K562 (cell line): ENCODE measurements at regions not wholly inside any gene's neighbourhood (a gene's known extent, or its start where the extent isn't known, plus 50 kb on each side); places are given as distances from the start of the nearest gene placed in this dataset.

Source experiments
- ATAC-seq: fragments of 200-7000 bp; cut with Tn5 transposase; 3 replicates; pipeline ENCODE4 v1.9.1; 2020; ENCODE audit warnings: moderate library complexity
- BruUV-seq: library from RNA; stranded (reverse); fragments of 400-500 nt; replicated peaks from 2 replicates; lab custom pipeline; 2021; lab: Mats Ljungman, UMichigan
- CTCF ChIA-PET: fragments of 300-600 bp; formaldehyde crosslinking; extraction: SDS; loops from one replicate; lab custom pipeline; 2021; ENCODE audit warnings: low intra/inter-chr PET ratio; lab: Yijun Ruan, JAX
- POLR2A ChIA-PET: fragments of 300-600, 350-650 bp; sonication (Branson Sonifier 250); formaldehyde crosslinking; extraction: SDS; loops from one replicate; lab custom pipeline; 2021; ENCODE audit warnings: antibody characterized with exemption, inconsistent platforms; lab: Yijun Ruan, JAX
- DNase-seq, 4 experiments: peaks; one replicate each; pipeline versions ENCODE4 v3.0.0 to v3.0.0-alpha.2; 2011 to 2018; ENCODE audit warnings: low spot score in 3 of 4, mixed read lengths in 3 of 4; ENCODE audit errors: extremely low read depth in 1 of 4
- FAIRE-seq: peaks from 2 replicates; lab custom pipeline; 2011; peaks lifted over from hg19 to GRCh38; lab: Jason Lieb, UNC
- H2AFZ ChIP-seq: 2 replicates; pipeline ENCODE4 v1.6.0; 2011; ENCODE audit warnings: low read depth, low read length, control low read depth, inconsistent platforms
- H3K27ac ChIP-seq: fragments of 200-600 bp; 3 replicates; pipeline ENCODE4 v1.8.0; 2011; ENCODE audit warnings: low read depth, mild to moderate bottlenecking, control low read depth, inconsistent platforms, low read length, moderate library complexity, mixed read lengths; ENCODE audit errors: extremely low read depth
- H3K27me3 ChIP-seq, 2 experiments: fragments of 300-600 bp in 1 of 2; 2 replicates in 1 of 2; 3 replicates in 1 of 2; pipeline versions ENCODE4 v1.6.0 to v1.8.0; 2011; ENCODE audit warnings: inconsistent platforms in 2 of 2, low read length in 2 of 2, mild to moderate bottlenecking in 1 of 2, mixed read lengths in 1 of 2, moderate library complexity in 1 of 2; ENCODE audit not compliant: control insufficient read depth in 2 of 2, insufficient read depth in 2 of 2
- H3K36me3 ChIP-seq: fragments of 300-600 bp; 3 replicates; pipeline ENCODE4 v1.8.0; 2011; ENCODE audit warnings: mild to moderate bottlenecking, low read length, inconsistent platforms; ENCODE audit not compliant: control insufficient read depth, insufficient read depth
- H3K4me1 ChIP-seq, 2 experiments: fragments of 200-600 bp in 1 of 2; replicated peaks in 1 of 2; 2 replicates in 1 of 2; 3 replicates in 1 of 2; pipeline versions ENCODE4 v1.5.1 to v1.8.0; 2011; ENCODE audit warnings: inconsistent platforms in 2 of 2, low read length in 2 of 2, mild to moderate bottlenecking in 1 of 2, mixed read lengths in 1 of 2, moderate library complexity in 1 of 2; ENCODE audit not compliant: control insufficient read depth in 2 of 2, insufficient read depth in 2 of 2
- H3K4me2 ChIP-seq: 2 replicates; pipeline ENCODE4 v1.6.1; 2011; ENCODE audit warnings: low read length, control low read depth, inconsistent platforms, mixed read lengths; ENCODE audit not compliant: insufficient read depth
- H3K4me3 ChIP-seq: fragments of 200-600 bp; sonication (generic), shearing (Covaris generic); 2 replicates; pipeline ENCODE4 v1.5.1; 2016; ENCODE audit warnings: control low read depth, inconsistent platforms
- H3K79me2 ChIP-seq: fragments of 200-600 bp; 3 replicates; pipeline ENCODE4 v1.8.0; 2011; ENCODE audit warnings: low read length, inconsistent platforms; ENCODE audit not compliant: control insufficient read depth, insufficient read depth
- H3K9ac ChIP-seq, 2 experiments: 2 replicates each; pipeline versions ENCODE4 v1.6.0 to v1.6.1; 2011; ENCODE audit warnings: low read depth in 2 of 2, low read length in 2 of 2, control low read depth in 1 of 2, inconsistent platforms in 1 of 2, mild to moderate bottlenecking in 1 of 2, mixed read lengths in 1 of 2; ENCODE audit not compliant: insufficient read depth in 1 of 2
- H3K9me1 ChIP-seq: one replicate; pipeline ENCODE4 v1.6.0; 2011; ENCODE audit warnings: inconsistent platforms, mild to moderate bottlenecking, low read length, moderate library complexity; ENCODE audit not compliant: control insufficient read depth, insufficient read depth
- H3K9me3 ChIP-seq: replicated peaks from 2 replicates; pipeline ENCODE4 v1.5.1; 2011; ENCODE audit warnings: low read depth, low read length, inconsistent platforms; ENCODE audit not compliant: control insufficient read depth, insufficient read depth
- H4K20me1 ChIP-seq: replicated peaks from 2 replicates; pipeline ENCODE4 v1.6.1; 2011; ENCODE audit warnings: low read length, inconsistent platforms, mixed read lengths; ENCODE audit not compliant: control insufficient read depth, insufficient read depth
- CEBPG ChIP-seq, 3 experiments: fragments of 200-800 bp in 1 of 3; sonication (Bioruptor generic) in 1 of 3; sonication (generic) in 1 of 3; formaldehyde crosslinking in 1 of 3; IDR thresholded peaks in 2 of 3; conservative IDR thresholded peaks in 1 of 3; 2 replicates each; pipeline versions ENCODE4 v1.6.1 to v1.8.0; 2016 to 2022; ENCODE audit warnings: missing compliant biosample characterization in 2 of 3, missing genetic modification characterization in 2 of 3, mild to moderate bottlenecking in 1 of 3, missing genetic modification reagents in 1 of 3
- DNMT1 ChIP-seq: fragments of 450-650 bp; IDR thresholded peaks from 2 replicates; pipeline ENCODE4 v1.6.1; 2016; ENCODE audit warnings: antibody characterized with exemption, mild to moderate bottlenecking
- E4F1 ChIP-seq: fragments of 250-450 bp; sonication (Bioruptor Pico); IDR thresholded peaks from 2 replicates; pipeline ENCODE4 v1.5.0; 2021; ENCODE audit warnings: mild to moderate bottlenecking, borderline replicate concordance
- RAD51 ChIP-seq: fragments of 450-650 bp; IDR thresholded peaks from 2 replicates; pipeline ENCODE4 v1.7.1; 2016; ENCODE audit warnings: low read depth, mild to moderate bottlenecking, borderline replicate concordance
- TEAD4 ChIP-seq, 2 experiments: sonication (generic) in 1 of 2; formaldehyde crosslinking in 1 of 2; IDR thresholded peaks; 2 replicates each; pipeline versions ENCODE4 v1.6.1 to v1.8.0; 2012 to 2022; ENCODE audit warnings: borderline replicate concordance in 1 of 2, inconsistent platforms in 1 of 2, low read length in 1 of 2, mild to moderate bottlenecking in 1 of 2, missing genetic modification reagents in 1 of 2
- ZFP1 ChIP-seq: fragments of 450-650 bp; formaldehyde crosslinking; IDR thresholded peaks from 2 replicates; pipeline ENCODE4 v1.4.0; 2020; ENCODE audit warnings: mild to moderate bottlenecking, mixed read lengths
- ZNF785 ChIP-seq: fragments of 250-450 bp; sonication (Bioruptor Pico); IDR thresholded peaks from 2 replicates; pipeline ENCODE4 v1.4.0; 2020; ENCODE audit warnings: mild to moderate bottlenecking
- WGBS: fragments of 100-300 bp; shearing (Covaris generic); methylation state at CpG from one replicate; pipeline ENCODE4 v1.1.6; 2016; ENCODE audit warnings: low coverage, mixed read lengths; ENCODE audit not compliant: insufficient coverage; ENCODE audit errors: missing lambda C conversion rate; 5-methylcytosine and 5-hydroxymethylcytosine counted together
- in situ Hi-C: fragments of 300-500 bp; cut with MboI; formaldehyde crosslinking; loops from 4 replicates; pipeline ENCODE4 v1.15.0; 2018; ENCODE audit warnings: inconsistent platforms, mixed read lengths
- intact Hi-C: fragments of 100-400 bp; cut with micrococcal nuclease; formaldehyde crosslinking; loops from 2 replicates; pipeline ENCODE4 v1.14.2; 2022

DNA sequence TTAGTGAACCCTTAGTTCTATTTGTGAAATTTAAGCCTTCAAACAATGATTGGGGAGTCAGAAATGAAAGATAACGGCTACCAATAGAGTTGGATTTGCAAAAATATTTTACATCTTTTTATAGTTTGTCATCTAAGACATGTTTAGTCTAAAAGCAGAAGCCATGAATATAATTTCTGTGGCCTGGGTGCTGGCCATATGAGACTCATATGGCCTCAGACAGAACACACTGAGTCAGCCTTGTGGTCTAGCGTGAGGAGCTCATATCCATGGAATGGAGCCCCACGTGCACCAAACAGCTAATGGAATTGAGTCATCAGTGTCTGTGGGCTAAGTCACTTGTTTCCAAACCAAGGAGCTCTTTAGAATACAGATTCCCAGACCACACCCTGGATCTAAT, 240.7 kb upstream of the NREP start (continued):
- TF ChIP-seq ZFP1: no peak
- no peak for TF ChIP-seq E4F1 (CRISPR knock-in tag)
- TF ChIP-seq ZNF785: no peak
- no peak for TF ChIP-seq TEAD4 (IDR thresholded peaks at IDR 0.05; ENCODE audit: low read length)
- TF ChIP-seq TEAD4 (CRISPR knock-in tag; IDR thresholded peaks at IDR 0.05; ENCODE audit: borderline replicate concordance): no peak
- TF ChIP-seq RAD51: no peak

- H3K36me3 ChIP-seq: no peaks in the 10 kb centered on the region
- WGBS: 2% methylated on average over 5 of the region's 5 CpGs
- no TSS peak for BruUV-seq
- peaks cover 5% of the 10 kb centered on the region; the same call in 1 of the 2 replicates for H3K9me3 ChIP-seq
- ChIA-PET CTCF (no interaction called here), POLR2A (no interaction called here)
- intact Hi-C loops: no loop called here
- no peak overlapping the region for H3K27ac ChIP-seq
- FAIRE-seq (no peak), DNase-seq (no peak), ATAC-seq (no peak)
- H3K4me2 ChIP-seq: no peak overlapping the region
- H4K20me1 ChIP-seq: no peaks in the 10 kb centered on the region
- no peaks in the 10 kb centered on the region for H3K79me2 ChIP-seq
- no peak overlapping the region for H3K9ac ChIP-seq
- H3K27me3 ChIP-seq: no peaks in the 10 kb centered on the region
- H3K9me1 ChIP-seq: no peaks in the 10 kb centered on the region
- no peak overlapping the region for H2AFZ ChIP-seq
- no peaks in the 10 kb centered on the region for H3K4me1 ChIP-seq
- no peak overlapping the region for H3K4me3 ChIP-seq
- TF ChIP-seq DNMT1 (no peak), CEBPG (CRISPR knock-in tag; IDR thresholded peaks at IDR 0.05) (no peak), CEBPG (tag; conservative IDR thresholded peaks at IDR 0.05 in 1 of 2, IDR thresholded peaks at IDR 0.05 in 1 of 2) (peak in 1 of 2 experiments; percentile 38; a peak in 1 of 4 replicates)
- in situ Hi-C loops: no loop called here
These were observed 240.3 kb upstream of the NREP start for GRCh38 chr5:111997308-111997707.
